ENCODE measurements at regions not wholly inside any gene's neighbourhood (a gene's known extent, or its start where the extent isn't known, plus 50 kb on each side); places are given as distances from the start of the nearest gene placed in this dataset.

DNA sequence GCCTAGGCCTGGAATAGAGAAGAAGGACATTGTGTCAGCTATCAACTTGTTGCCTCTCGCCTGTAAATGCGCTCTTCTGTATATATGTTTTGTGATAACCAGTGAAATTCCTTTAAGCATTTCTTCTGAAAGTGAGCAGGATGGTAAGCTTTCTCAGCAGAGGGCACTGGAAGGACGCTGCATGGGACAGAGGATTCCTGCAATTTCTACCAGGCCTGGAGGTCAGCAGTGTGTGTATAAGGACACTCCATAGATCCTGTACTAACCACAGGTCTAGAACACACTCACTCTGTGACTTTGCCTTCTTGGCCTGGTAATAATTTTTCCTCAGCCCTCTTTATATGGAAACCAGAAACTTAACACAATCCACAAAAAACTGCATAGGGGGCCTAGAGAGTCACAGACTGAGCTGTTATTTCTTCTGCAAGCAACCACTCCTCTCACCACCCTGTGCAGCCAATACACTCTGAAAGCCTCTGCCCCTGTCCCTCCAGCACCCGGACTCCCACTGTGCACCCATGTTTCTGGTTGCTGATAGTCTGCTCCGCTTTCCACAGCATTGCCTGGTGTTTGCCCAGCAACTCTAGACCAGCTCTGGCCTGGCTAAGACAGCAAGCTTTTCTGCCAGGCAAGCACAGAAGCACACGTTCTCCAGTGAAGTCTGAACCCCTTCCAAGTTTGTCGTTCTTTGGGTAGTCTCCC, 94.0 kb upstream of the RMST start:
- TF ChIP-seq, protein P1, sequence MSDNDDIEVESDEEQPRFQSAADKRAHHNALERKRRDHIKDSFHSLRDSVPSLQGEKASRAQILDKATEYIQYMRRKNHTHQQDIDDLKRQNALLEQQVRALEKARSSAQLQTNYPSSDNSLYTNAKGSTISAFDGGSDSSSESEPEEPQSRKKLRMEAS (IDR thresholded peaks at IDR 0.05; ENCODE audit: insufficient read depth, insufficient read length), result no peak
- TF ChIP-seq, protein P2, sequence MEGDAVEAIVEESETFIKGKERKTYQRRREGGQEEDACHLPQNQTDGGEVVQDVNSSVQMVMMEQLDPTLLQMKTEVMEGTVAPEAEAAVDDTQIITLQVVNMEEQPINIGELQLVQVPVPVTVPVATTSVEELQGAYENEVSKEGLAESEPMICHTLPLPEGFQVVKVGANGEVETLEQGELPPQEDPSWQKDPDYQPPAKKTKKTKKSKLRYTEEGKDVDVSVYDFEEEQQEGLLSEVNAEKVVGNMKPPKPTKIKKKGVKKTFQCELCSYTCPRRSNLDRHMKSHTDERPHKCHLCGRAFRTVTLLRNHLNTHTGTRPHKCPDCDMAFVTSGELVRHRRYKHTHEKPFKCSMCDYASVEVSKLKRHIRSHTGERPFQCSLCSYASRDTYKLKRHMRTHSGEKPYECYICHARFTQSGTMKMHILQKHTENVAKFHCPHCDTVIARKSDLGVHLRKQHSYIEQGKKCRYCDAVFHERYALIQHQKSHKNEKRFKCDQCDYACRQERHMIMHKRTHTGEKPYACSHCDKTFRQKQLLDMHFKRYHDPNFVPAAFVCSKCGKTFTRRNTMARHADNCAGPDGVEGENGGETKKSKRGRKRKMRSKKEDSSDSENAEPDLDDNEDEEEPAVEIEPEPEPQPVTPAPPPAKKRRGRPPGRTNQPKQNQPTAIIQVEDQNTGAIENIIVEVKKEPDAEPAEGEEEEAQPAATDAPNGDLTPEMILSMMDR (IDR thresholded peaks at IDR 0.05; ENCODE audit: extremely low read depth in 1 of 2, insufficient read depth in 1 of 2, low read depth in 1 of 2, low read length in 2 of 2), result no peak
- TF ChIP-seq POLR2AphosphoS5 (IDR thresholded peaks at IDR 0.05; ENCODE audit: insufficient read depth, low read depth, low read length) (no peak), FOS (IDR thresholded peaks at IDR 0.05; ENCODE audit: borderline replicate concordance, insufficient read depth, low read length) (no peak)
- Histone ChIP-seq H3K9me1 (replicated peaks; ENCODE audit: control insufficient read depth, extremely low read depth, insufficient read depth, low read length) (no peaks in the 10 kb centered on the region), H2AFZ (ENCODE audit: low read depth, low read length) (no peak overlapping the region), H3K36me3 (ENCODE audit: control insufficient read depth in 2 of 2, extremely low read depth in 1 of 2, insufficient read depth in 2 of 2, low read length in 2 of 2) (no peaks in the 10 kb centered on the region), H4K20me1 (replicated peaks; ENCODE audit: control insufficient read depth, extremely low read depth, insufficient read depth, low read length) (no peaks in the 10 kb centered on the region), H3K79me2 (ENCODE audit: control insufficient read depth, insufficient read depth, low read length) (no peaks in the 10 kb centered on the region), H3K27ac (ENCODE audit: insufficient read depth, low read depth, low read length) (no peak overlapping the region), H3K4me1 (ENCODE audit: control insufficient read depth, extremely low read depth, insufficient read depth, low read length) (no peaks in the 10 kb centered on the region), H3K4me3 (replicated peaks in 1 of 3; ENCODE audit: insufficient read depth in 1 of 3, low read depth in 1 of 3, low read length in 3 of 3) (no peak overlapping the region), H3K27me3 (ENCODE audit: control insufficient read depth in 2 of 2, insufficient read depth in 2 of 2, low read length in 2 of 2) (no peaks in the 10 kb centered on the region), H3K9me3 (replicated peaks; ENCODE audit: control insufficient read depth, insufficient read depth, low read length) (no peaks in the 10 kb centered on the region), H3K9ac (replicated peaks; ENCODE audit: extremely low read depth, insufficient read depth, low read length) (no peak overlapping the region), H3K4me2 (ENCODE audit: insufficient read depth, low read length) (no peak overlapping the region)
- DNase-seq (ENCODE audit: low read depth, low spot score) (no peak), FAIRE-seq (no peak)
- CTCF ChIA-PET, result no interaction called here
- no TSS peak for BruUV-seq (replicated peaks)
- dilution Hi-C loops (cut with MboI; ENCODE audit: extremely low pct_ligation_motif_present, low sequenced_read_pairs), result no loop called here
- intact Hi-C loops (cut with micrococcal nuclease), result no loop called here
- POLR2A ChIA-PET, result no interaction called here

DNA sequence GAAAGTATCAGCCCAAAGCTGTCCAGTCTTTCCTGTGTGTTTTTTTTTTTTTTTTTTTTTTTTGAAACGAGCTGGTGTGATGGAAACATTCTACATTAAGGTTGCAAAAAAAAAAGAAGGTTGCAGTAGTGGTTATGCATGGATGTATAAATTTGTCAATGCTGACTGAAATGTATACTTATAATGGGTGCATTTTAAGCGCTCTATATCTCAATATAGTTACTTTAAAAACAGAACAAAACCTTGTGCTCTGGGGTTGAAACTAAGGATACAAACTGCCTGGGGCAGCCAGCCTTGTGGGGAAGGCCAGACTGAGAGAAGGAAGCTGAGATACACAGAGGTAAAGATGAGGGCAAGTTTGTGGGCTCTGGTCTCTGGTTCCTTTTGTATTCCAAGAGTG, 87.3 kb upstream of the RMST start:
- POLR2A ChIA-PET, result no interaction called here

More for the DNA sequence above, 87.3 kb upstream of the RMST start:
- Histone ChIP-seq H3K36me3 (ENCODE audit: control insufficient read depth in 2 of 2, extremely low read depth in 1 of 2, insufficient read depth in 2 of 2, low read length in 2 of 2) (no peaks in the 10 kb centered on the region), H3K9me3 (replicated peaks; ENCODE audit: control insufficient read depth, insufficient read depth, low read length) (no peaks in the 10 kb centered on the region), H3K79me2 (ENCODE audit: control insufficient read depth, insufficient read depth, low read length) (no peaks in the 10 kb centered on the region), H3K4me1 (ENCODE audit: control insufficient read depth, extremely low read depth, insufficient read depth, low read length) (no peaks in the 10 kb centered on the region), H3K9ac (replicated peaks; ENCODE audit: extremely low read depth, insufficient read depth, low read length) (no peak overlapping the region), H4K20me1 (replicated peaks; ENCODE audit: control insufficient read depth, extremely low read depth, insufficient read depth, low read length) (no peaks in the 10 kb centered on the region), H3K4me3 (replicated peaks in 1 of 3; ENCODE audit: insufficient read depth in 1 of 3, low read depth in 1 of 3, low read length in 3 of 3) (no peak overlapping the region), H3K27me3 (ENCODE audit: control insufficient read depth in 2 of 2, insufficient read depth in 2 of 2, low read length in 2 of 2) (no peaks in the 10 kb centered on the region), H3K9me1 (replicated peaks; ENCODE audit: control insufficient read depth, extremely low read depth, insufficient read depth, low read length) (no peaks in the 10 kb centered on the region), H2AFZ (ENCODE audit: low read depth, low read length) (no peak overlapping the region), H3K27ac (ENCODE audit: insufficient read depth, low read depth, low read length) (no peak overlapping the region), H3K4me2 (ENCODE audit: insufficient read depth, low read length) (no peak overlapping the region)
- no TSS peak for BruUV-seq (replicated peaks)
- FAIRE-seq (no peak), DNase-seq (ENCODE audit: low read depth, low spot score) (no peak)
- dilution Hi-C loops (cut with MboI; ENCODE audit: extremely low pct_ligation_motif_present, low sequenced_read_pairs) (no loop called here), intact Hi-C loops (cut with micrococcal nuclease) (no loop called here)
- CTCF ChIA-PET, result no interaction called here
- TF ChIP-seq EZH2 (IDR thresholded peaks at IDR 0.05; ENCODE audit: borderline replicate concordance, low read depth, low read length, severe bottlenecking) (no peak), MYC (IDR thresholded peaks at IDR 0.05; ENCODE audit: low read depth, low read length) (no peak), GATA2 (IDR thresholded peaks at IDR 0.05; ENCODE audit: insufficient read depth, insufficient read length, low read depth, low read length) (no peak), POLR2A (IDR thresholded peaks at IDR 0.05; ENCODE audit: low read depth, low read length) (no peak), JUN (IDR thresholded peaks at IDR 0.05; ENCODE audit: borderline replicate concordance, insufficient read depth, insufficient read length, low read depth) (no peak), FOS (IDR thresholded peaks at IDR 0.05; ENCODE audit: borderline replicate concordance, insufficient read depth, low read length) (no peak), POLR2AphosphoS5 (IDR thresholded peaks at IDR 0.05; ENCODE audit: insufficient read depth, low read depth, low read length) (no peak)
